Immature natural killer cell (primary cell): ENCODE measurements at regions not wholly inside any gene's neighbourhood (a gene's known extent, or its start where the extent isn't known, plus 50 kb on each side); places are given as distances from the start of the nearest gene placed in this dataset.

Experiments
- DNase-seq, 3 donors: peaks; one replicate each; pipeline ENCODE4 v3.0.0; 2022; ENCODE audit warnings: mixed read lengths in 1 of 3
- H3K27ac Mint-ChIP-seq, 6 donors: one replicate each; pipeline ENCODE4 v1.8.0; 2020; ENCODE audit warnings: mixed read lengths in 6 of 6, mild to moderate bottlenecking in 5 of 6, inconsistent platforms in 4 of 6, moderate library complexity in 3 of 6
- H3K27me3 Mint-ChIP-seq, 3 donors: one replicate each; pipeline ENCODE4 v1.8.0; 2020 to 2021; ENCODE audit warnings: low read depth in 3 of 3, mild to moderate bottlenecking in 3 of 3, mixed read lengths in 3 of 3, moderate library complexity in 3 of 3, inconsistent platforms in 1 of 3
- H3K36me3 Mint-ChIP-seq, 3 donors: one replicate each; pipeline ENCODE4 v1.8.0; 2020; ENCODE audit warnings: mixed read lengths in 3 of 3, inconsistent platforms in 2 of 3, mild to moderate bottlenecking in 2 of 3
- H3K4me1 Mint-ChIP-seq, 2 donors: one replicate each; pipeline ENCODE4 v1.8.0; 2020; ENCODE audit warnings: inconsistent platforms in 2 of 2, mild to moderate bottlenecking in 2 of 2, mixed read lengths in 2 of 2, moderate library complexity in 1 of 2
- H3K4me3 Mint-ChIP-seq, 5 donors: one replicate each; pipeline ENCODE4 v1.8.0; 2020; ENCODE audit warnings: mild to moderate bottlenecking in 5 of 5, mixed read lengths in 5 of 5, inconsistent platforms in 3 of 5, moderate library complexity in 3 of 5
- H3K9me3 Mint-ChIP-seq, 6 donors: one replicate each; pipeline ENCODE4 v1.8.0; 2020; ENCODE audit warnings: mild to moderate bottlenecking in 6 of 6, mixed read lengths in 6 of 6, inconsistent platforms in 4 of 6, moderate library complexity in 3 of 6

- no peak for DNase-seq
- H3K4me3 Mint-ChIP-seq, result peak overlapping the region in 1 of 5 donors; percentile 21
- H3K9me3 Mint-ChIP-seq, result peaks cover 0 to 2% (median 0%) of the 10 kb centered on the region in 6 donors
- H3K27me3 Mint-ChIP-seq, result peaks cover 0 to 2% (median 1%) of the 10 kb centered on the region in 3 donors
- no peaks in the 10 kb centered on the region for H3K36me3 Mint-ChIP-seq
- H3K27ac Mint-ChIP-seq, result no peak overlapping the region
- H3K4me1 Mint-ChIP-seq, result no peaks in the 10 kb centered on the region
Observed at GRCh38 chr5:2522372-2522771, 229.1 kb downstream of the IRX2 start.

- peaks cover 0 to 3% (median 2%) of the 10 kb centered on the region in 3 donors for H3K27me3 Mint-ChIP-seq
- H3K36me3 Mint-ChIP-seq, result no peaks in the 10 kb centered on the region
- DNase-seq, result no peak
- H3K27ac Mint-ChIP-seq, result no peak overlapping the region
- H3K9me3 Mint-ChIP-seq, result peaks cover 0 to 2% (median 0%) of the 10 kb centered on the region in 6 donors
- H3K4me1 Mint-ChIP-seq, result no peaks in the 10 kb centered on the region
- no peak overlapping the region for H3K4me3 Mint-ChIP-seq
Observed at GRCh38 chr5:2519153-2519552, 232.3 kb downstream of the IRX2 start.

- peaks cover 0 to 2% (median 0%) of the 10 kb centered on the region in 6 donors for H3K9me3 Mint-ChIP-seq
- no peaks in the 10 kb centered on the region for H3K36me3 Mint-ChIP-seq
- no peak for DNase-seq
- no peaks in the 10 kb centered on the region for H3K4me1 Mint-ChIP-seq
- no peak overlapping the region for H3K4me3 Mint-ChIP-seq
- no peak overlapping the region for H3K27ac Mint-ChIP-seq
- H3K27me3 Mint-ChIP-seq, result peaks cover 0 to 4% (median 3%) of the 10 kb centered on the region in 3 donors
Observed at GRCh38 chr5:2517451-2517850, 234.0 kb downstream of the IRX2 start.

GRCh38 chr5:2515180-2515764 lies 236.2 kb downstream of the IRX2 start:
- H3K4me3 Mint-ChIP-seq, result no peak overlapping the region
- H3K4me1 Mint-ChIP-seq, result no peaks in the 10 kb centered on the region
- H3K36me3 Mint-ChIP-seq, result no peaks in the 10 kb centered on the region
- peaks cover 2 to 4% (median 3%) of the 10 kb centered on the region in 3 donors for H3K27me3 Mint-ChIP-seq
- no peak for DNase-seq
- peaks cover 0 to 2% (median 0%) of the 10 kb centered on the region in 6 donors for H3K9me3 Mint-ChIP-seq
- no peak overlapping the region for H3K27ac Mint-ChIP-seq

- no peak overlapping the region for H3K4me3 Mint-ChIP-seq
- DNase-seq, result no peak
- no peaks in the 10 kb centered on the region for H3K36me3 Mint-ChIP-seq
- peaks cover 2 to 5% (median 4%) of the 10 kb centered on the region in 3 donors for H3K27me3 Mint-ChIP-seq
- H3K4me1 Mint-ChIP-seq, result no peaks in the 10 kb centered on the region
- no peak overlapping the region for H3K27ac Mint-ChIP-seq
- peaks cover 0 to 3% (median 0%) of the 10 kb centered on the region in 6 donors for H3K9me3 Mint-ChIP-seq
Observed at GRCh38 chr5:2514484-2514883, 237.0 kb downstream of the IRX2 start.

GRCh38 chr5:2511706-2512105 lies 239.8 kb downstream of the IRX2 start:
- H3K9me3 Mint-ChIP-seq, result peaks cover 0 to 3% (median 0%) of the 10 kb centered on the region in 6 donors
- DNase-seq, result no peak
- H3K4me1 Mint-ChIP-seq, result no peaks in the 10 kb centered on the region
- H3K4me3 Mint-ChIP-seq, result no peak overlapping the region
- H3K27me3 Mint-ChIP-seq, result peaks cover 2 to 5% (median 3%) of the 10 kb centered on the region in 3 donors
- no peak overlapping the region for H3K27ac Mint-ChIP-seq
- H3K36me3 Mint-ChIP-seq, result no peaks in the 10 kb centered on the region

GRCh38 chr5:2511126-2511525 lies 240.4 kb downstream of the IRX2 start:
- H3K27me3 Mint-ChIP-seq, result peaks cover 2 to 5% (median 3%) of the 10 kb centered on the region in 3 donors
- H3K36me3 Mint-ChIP-seq, result no peaks in the 10 kb centered on the region
- no peak overlapping the region for H3K27ac Mint-ChIP-seq
- no peaks in the 10 kb centered on the region for H3K4me1 Mint-ChIP-seq
- DNase-seq, result no peak
- peaks cover 0 to 3% (median 0%) of the 10 kb centered on the region in 6 donors for H3K9me3 Mint-ChIP-seq
- no peak overlapping the region for H3K4me3 Mint-ChIP-seq

- Mint-ChIP-seq H3K4me3 (no peak overlapping the region), H3K9me3 (peaks cover 0 to 3% (median 0%) of the 10 kb centered on the region in 6 donors), H3K36me3 (no peaks in the 10 kb centered on the region), H3K27ac (no peak overlapping the region), H3K4me1 (no peaks in the 10 kb centered on the region), H3K27me3 (peaks cover 2% of the 10 kb centered on the region in 3 donors)
- DNase-seq, result no peak
Observed at GRCh38 chr5:2509527-2509926, 241.9 kb downstream of the IRX2 start.

- Mint-ChIP-seq H3K4me3 (no peak overlapping the region), H3K9me3 (peaks cover 0 to 3% (median 0%) of the 10 kb centered on the region in 6 donors), H3K36me3 (no peaks in the 10 kb centered on the region), H3K27me3 (peaks cover 0 to 2% (median 2%) of the 10 kb centered on the region in 3 donors), H3K4me1 (no peaks in the 10 kb centered on the region), H3K27ac (no peak overlapping the region)
- DNase-seq, result no peak
Observed at GRCh38 chr5:2508514-2508913, 243.0 kb downstream of the IRX2 start.

- H3K4me3 Mint-ChIP-seq, result no peak overlapping the region
- no peak for DNase-seq
- H3K36me3 Mint-ChIP-seq, result no peaks in the 10 kb centered on the region
- H3K27me3 Mint-ChIP-seq, result peaks cover 0 to 2% (median 2%) of the 10 kb centered on the region in 3 donors
- H3K9me3 Mint-ChIP-seq, result peaks cover 0 to 3% (median 0%) of the 10 kb centered on the region in 6 donors
- no peaks in the 10 kb centered on the region for H3K4me1 Mint-ChIP-seq
- H3K27ac Mint-ChIP-seq, result no peak overlapping the region
Observed at GRCh38 chr5:2507611-2508010, 243.9 kb downstream of the IRX2 start.

- no peak for DNase-seq
- no peak overlapping the region for H3K4me3 Mint-ChIP-seq
- H3K9me3 Mint-ChIP-seq, result peaks cover 0 to 8% (median 2%) of the 10 kb centered on the region in 6 donors
- no peaks in the 10 kb centered on the region for H3K36me3 Mint-ChIP-seq
- no peak overlapping the region for H3K27ac Mint-ChIP-seq
- no peaks in the 10 kb centered on the region for H3K4me1 Mint-ChIP-seq
- peaks cover 2 to 3% (median 2%) of the 10 kb centered on the region in 3 donors for H3K27me3 Mint-ChIP-seq
Observed at GRCh38 chr5:2506603-2507002, 244.9 kb downstream of the IRX2 start.

GRCh38 chr5:2505217-2505616 lies 246.3 kb downstream of the IRX2 start:
- H3K4me3 Mint-ChIP-seq, result no peak overlapping the region
- no peak for DNase-seq
- no peak overlapping the region for H3K27ac Mint-ChIP-seq

GRCh38 chr5:2502970-2503594 lies 248.4 kb downstream of the IRX2 start:
- H3K27me3 Mint-ChIP-seq, result peaks cover 0 to 4% (median 0%) of the 10 kb centered on the region in 3 donors
- H3K27ac Mint-ChIP-seq, result no peak overlapping the region
- DNase-seq, result no peak
- H3K4me1 Mint-ChIP-seq, result no peaks in the 10 kb centered on the region
- peaks cover 0 to 9% (median under 1%) of the 10 kb centered on the region in 6 donors for H3K9me3 Mint-ChIP-seq
- no peak overlapping the region for H3K4me3 Mint-ChIP-seq
- no peaks in the 10 kb centered on the region for H3K36me3 Mint-ChIP-seq

More at GRCh38 chr5:2505217-2505616, 246.3 kb downstream of the IRX2 start:
- peaks cover 0 to 3% (median 2%) of the 10 kb centered on the region in 3 donors for H3K27me3 Mint-ChIP-seq
- H3K36me3 Mint-ChIP-seq, result no peaks in the 10 kb centered on the region
- H3K4me1 Mint-ChIP-seq, result no peaks in the 10 kb centered on the region
- H3K9me3 Mint-ChIP-seq, result peaks cover 0 to 9% (median 2%) of the 10 kb centered on the region in 6 donors

GRCh38 chr5:2499917-2500316 lies 251.6 kb downstream of the IRX2 start:
- Mint-ChIP-seq H3K9me3 (peaks cover 0 to 9% (median 2%) of the 10 kb centered on the region in 6 donors), H3K4me1 (no peaks in the 10 kb centered on the region), H3K36me3 (no peaks in the 10 kb centered on the region)

More at GRCh38 chr5:2499917-2500316, 251.6 kb downstream of the IRX2 start:
- no peak for DNase-seq
- Mint-ChIP-seq H3K27me3 (peaks cover 0 to 4% (median 0%) of the 10 kb centered on the region in 3 donors), H3K4me3 (no peak overlapping the region), H3K27ac (no peak overlapping the region)
